ENCODE measurements at regions not wholly inside any gene's neighbourhood (a gene's known extent, or its start where the extent isn't known, plus 50 kb on each side); places are given as distances from the start of the nearest gene placed in this dataset.

DNA sequence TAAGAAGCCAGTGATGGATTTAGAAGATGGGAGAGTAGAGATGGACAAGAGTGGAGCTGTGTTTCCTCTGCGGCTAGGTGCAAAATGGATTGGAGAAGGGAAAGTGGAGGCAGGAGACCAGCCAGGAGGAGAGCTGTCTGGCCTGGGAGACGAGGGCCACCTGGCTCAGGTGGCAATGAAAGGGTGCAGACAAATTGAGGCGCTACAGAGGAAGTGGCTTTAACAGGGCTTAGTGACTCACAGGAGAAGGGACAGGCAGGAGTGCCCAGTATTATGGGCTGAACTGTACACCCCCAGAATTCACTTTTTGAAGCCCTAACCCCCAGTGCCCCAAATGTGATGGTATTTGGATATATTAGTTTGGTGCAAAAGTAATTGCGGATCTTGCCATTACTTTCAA lies 65.6 kb upstream of the DUSP5 start:
- no peak overlapping the region for H3K4me3 ChIP-seq (ENCODE audit: control insufficient read depth in 2 of 3, extremely low read depth in 1 of 3, insufficient read depth in 2 of 3, low read depth in 1 of 3, low read length in 3 of 3)
- no peak for DNase-seq (ENCODE audit: low read depth, low spot score)
- no peaks in the 10 kb centered on the region for H3K27me3 ChIP-seq (ENCODE audit: control insufficient read depth, extremely low read depth, insufficient read depth, low read length)
- H3K9me1 ChIP-seq (ENCODE audit: control insufficient read depth, extremely low read depth, insufficient read depth, low read length): no peaks in the 10 kb centered on the region
- no peaks in the 10 kb centered on the region for H3K36me3 ChIP-seq (ENCODE audit: control insufficient read depth in 2 of 2, extremely low read depth in 1 of 2, insufficient read depth in 2 of 2, low read length in 2 of 2)
- H3K4me1 ChIP-seq (ENCODE audit: control insufficient read depth, extremely low read depth, insufficient read depth, low read length): peaks cover 21% of the 10 kb centered on the region
- no peaks in the 10 kb centered on the region for H3K79me2 ChIP-seq (ENCODE audit: control insufficient read depth, insufficient read depth, low read length)
- no peak for TF ChIP-seq CTCF (optimal IDR thresholded peaks at IDR 0.05 in 1 of 3, IDR thresholded peaks at IDR 0.05 in 1 of 3, conservative IDR thresholded peaks at IDR 0.05 in 1 of 3; ENCODE audit: extremely low read depth in 1 of 3, insufficient read depth in 2 of 3, low read length in 3 of 3)
- TF ChIP-seq EZH2 (IDR thresholded peaks at IDR 0.05; ENCODE audit: low read length): no peak
- H4K20me1 ChIP-seq (ENCODE audit: control insufficient read depth, extremely low read depth, insufficient read depth, low read length): no peaks in the 10 kb centered on the region
- peak overlapping the region; percentile 61 for H2AFZ ChIP-seq (ENCODE audit: control insufficient read depth, low read length)
- H3K27ac ChIP-seq (ENCODE audit: control insufficient read depth, insufficient read depth, low read length): no peak overlapping the region
- peak; percentile 49 for FAIRE-seq
- H3K4me2 ChIP-seq (ENCODE audit: control insufficient read depth, extremely low read depth, insufficient read depth, low read depth, low read length): peak overlapping the region; percentile 3
- no peak overlapping the region for H3K9ac ChIP-seq (ENCODE audit: control insufficient read depth, extremely low read depth, insufficient read depth, low read length)
- no peaks in the 10 kb centered on the region for H3K9me3 ChIP-seq (ENCODE audit: control insufficient read depth, low read depth, low read length)
- dilution Hi-C loops (cut with MboI; ENCODE audit: extremely low pct_ligation_motif_present, low sequenced_read_pairs): no loop called here

DNA sequence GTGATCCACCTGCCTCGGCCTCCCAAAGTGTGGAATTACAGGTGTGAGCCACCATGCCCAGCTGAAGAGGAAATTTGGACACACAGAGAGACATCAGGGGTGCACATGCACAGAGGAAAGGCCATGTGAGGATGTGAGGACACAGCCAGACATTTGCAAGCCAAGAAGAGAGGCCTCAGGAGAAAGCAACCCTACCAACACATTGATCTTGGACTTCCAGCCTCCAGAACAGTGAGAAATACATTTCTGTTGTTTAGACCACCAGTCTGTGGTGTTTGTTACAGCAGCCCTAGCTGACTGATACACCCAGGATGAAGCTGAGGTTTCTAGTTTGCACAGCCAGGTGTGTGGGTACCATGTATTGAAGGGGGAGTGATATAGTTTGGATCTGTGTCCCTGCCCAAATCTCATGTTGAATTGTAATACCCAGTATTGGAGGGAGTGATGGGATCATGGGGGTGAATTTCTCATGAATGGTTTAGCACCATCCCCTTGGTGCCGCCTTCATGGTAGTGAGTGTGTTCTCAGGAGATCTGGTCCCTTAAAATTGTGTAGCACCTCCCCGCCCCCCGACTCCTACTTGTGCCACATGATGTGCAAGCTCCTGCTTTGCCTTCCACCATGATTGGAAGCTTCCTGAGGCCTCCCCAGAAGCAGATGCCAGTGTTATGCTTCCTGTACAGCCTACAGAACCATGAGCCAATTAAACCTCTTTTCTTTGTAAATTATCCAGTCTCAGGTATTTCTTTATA lies 64.7 kb upstream of the DUSP5 start:
- Histone ChIP-seq H4K20me1 (ENCODE audit: control insufficient read depth, extremely low read depth, insufficient read depth, low read length) (no peaks in the 10 kb centered on the region), H3K27me3 (ENCODE audit: control insufficient read depth, extremely low read depth, insufficient read depth, low read length) (no peaks in the 10 kb centered on the region), H3K4me3 (ENCODE audit: control insufficient read depth in 2 of 3, extremely low read depth in 1 of 3, insufficient read depth in 2 of 3, low read depth in 1 of 3, low read length in 3 of 3) (no peak overlapping the region), H3K27ac (ENCODE audit: control insufficient read depth, insufficient read depth, low read length) (no peak overlapping the region), H3K9ac (ENCODE audit: control insufficient read depth, extremely low read depth, insufficient read depth, low read length) (no peak overlapping the region), H3K36me3 (ENCODE audit: control insufficient read depth in 2 of 2, extremely low read depth in 1 of 2, insufficient read depth in 2 of 2, low read length in 2 of 2) (no peaks in the 10 kb centered on the region), H3K4me2 (ENCODE audit: control insufficient read depth, extremely low read depth, insufficient read depth, low read depth, low read length) (no peak overlapping the region), H3K9me3 (ENCODE audit: control insufficient read depth, low read depth, low read length) (no peaks in the 10 kb centered on the region), H3K4me1 (ENCODE audit: control insufficient read depth, extremely low read depth, insufficient read depth, low read length) (peaks cover 21% of the 10 kb centered on the region), H3K79me2 (ENCODE audit: control insufficient read depth, insufficient read depth, low read length) (no peaks in the 10 kb centered on the region), H2AFZ (ENCODE audit: control insufficient read depth, low read length) (no peak overlapping the region), H3K9me1 (ENCODE audit: control insufficient read depth, extremely low read depth, insufficient read depth, low read length) (no peaks in the 10 kb centered on the region)
- TF ChIP-seq CTCF (optimal IDR thresholded peaks at IDR 0.05 in 1 of 3, IDR thresholded peaks at IDR 0.05 in 1 of 3, conservative IDR thresholded peaks at IDR 0.05 in 1 of 3; ENCODE audit: extremely low read depth in 1 of 3, insufficient read depth in 2 of 3, low read length in 3 of 3) (no peak), EZH2 (IDR thresholded peaks at IDR 0.05; ENCODE audit: low read length) (no peak)
- DNase-seq (ENCODE audit: low read depth, low spot score) (no peak), FAIRE-seq (no peak)
- dilution Hi-C loops (cut with MboI; ENCODE audit: extremely low pct_ligation_motif_present, low sequenced_read_pairs): no loop called here

All from keratinocyte (primary cell).